GM20000 (cell line): ENCODE measurements at regions not wholly inside any gene's neighbourhood (a gene's known extent, or its start where the extent isn't known, plus 50 kb on each side); places are given as distances from the start of the nearest gene placed in this dataset.

Experiments used
- DNase-seq: peaks from one replicate; pipeline ENCODE4 v3.0.0; 2012; ENCODE audit warnings: low spot score
- TF ChIP-seq, protein P1 (sequence below): IDR thresholded peaks from 2 replicates; pipeline ENCODE4 v1.5.1; 2012; ENCODE audit warnings: mild to moderate bottlenecking, control low read depth; ENCODE audit errors: extremely low read depth, missing control alignments

DNA sequence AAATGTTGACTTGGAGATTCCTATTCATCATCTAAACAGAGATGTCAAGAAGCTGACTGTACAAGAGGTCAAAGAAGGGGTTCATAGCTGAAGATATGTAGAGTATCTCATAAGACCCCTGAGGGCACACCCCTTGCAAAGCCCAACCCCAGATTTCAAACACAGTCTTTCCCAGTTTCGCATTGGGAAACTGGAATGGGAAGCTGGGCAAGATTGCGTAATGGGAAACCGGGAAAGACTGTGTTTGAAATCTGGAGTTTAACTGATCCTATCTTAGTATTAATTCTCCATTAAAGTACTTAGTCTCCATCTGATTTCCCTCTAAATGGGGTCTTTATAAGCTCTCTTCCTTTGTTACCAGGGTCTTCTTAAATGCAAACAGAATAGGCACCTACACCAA is 99.5 kb downstream of the FAM76B start:
- TF ChIP-seq, protein P1, sequence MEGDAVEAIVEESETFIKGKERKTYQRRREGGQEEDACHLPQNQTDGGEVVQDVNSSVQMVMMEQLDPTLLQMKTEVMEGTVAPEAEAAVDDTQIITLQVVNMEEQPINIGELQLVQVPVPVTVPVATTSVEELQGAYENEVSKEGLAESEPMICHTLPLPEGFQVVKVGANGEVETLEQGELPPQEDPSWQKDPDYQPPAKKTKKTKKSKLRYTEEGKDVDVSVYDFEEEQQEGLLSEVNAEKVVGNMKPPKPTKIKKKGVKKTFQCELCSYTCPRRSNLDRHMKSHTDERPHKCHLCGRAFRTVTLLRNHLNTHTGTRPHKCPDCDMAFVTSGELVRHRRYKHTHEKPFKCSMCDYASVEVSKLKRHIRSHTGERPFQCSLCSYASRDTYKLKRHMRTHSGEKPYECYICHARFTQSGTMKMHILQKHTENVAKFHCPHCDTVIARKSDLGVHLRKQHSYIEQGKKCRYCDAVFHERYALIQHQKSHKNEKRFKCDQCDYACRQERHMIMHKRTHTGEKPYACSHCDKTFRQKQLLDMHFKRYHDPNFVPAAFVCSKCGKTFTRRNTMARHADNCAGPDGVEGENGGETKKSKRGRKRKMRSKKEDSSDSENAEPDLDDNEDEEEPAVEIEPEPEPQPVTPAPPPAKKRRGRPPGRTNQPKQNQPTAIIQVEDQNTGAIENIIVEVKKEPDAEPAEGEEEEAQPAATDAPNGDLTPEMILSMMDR: no peak
- no peak for DNase-seq

DNA sequence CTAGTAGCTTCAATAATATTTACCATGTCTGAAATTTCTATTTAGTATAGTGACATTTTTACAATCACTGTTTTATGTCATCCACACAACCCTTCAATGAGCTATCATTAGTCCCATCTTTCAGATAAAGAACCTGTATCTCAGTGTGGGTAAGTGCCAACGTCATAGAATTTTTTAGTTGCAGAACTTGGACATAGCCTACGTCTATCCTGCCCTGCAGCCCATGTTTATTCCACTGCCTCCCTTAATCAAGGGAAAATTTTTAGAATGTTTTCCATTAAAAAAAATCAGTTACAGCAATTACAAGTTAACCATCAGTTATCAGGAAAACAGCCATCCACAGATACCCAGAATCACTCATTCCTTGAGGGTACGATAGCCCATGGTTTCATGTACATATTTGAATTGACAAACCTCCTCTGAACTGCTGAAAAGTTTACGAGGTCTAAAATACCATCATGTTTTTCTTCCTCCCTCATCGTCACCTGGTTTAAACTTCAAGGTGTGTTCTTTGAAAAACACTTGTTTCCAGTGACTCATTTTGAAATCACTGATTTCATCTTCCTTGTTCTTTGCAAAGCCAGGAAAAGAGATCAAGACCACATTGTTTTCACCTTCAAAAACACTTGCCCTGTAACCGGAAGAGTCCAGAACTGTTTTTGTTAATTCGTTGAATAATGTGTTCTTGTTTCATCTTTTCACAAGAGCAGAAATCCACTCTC is 100.9 kb downstream of the FAM76B start:
- TF ChIP-seq, protein P1: no peak
- no peak for DNase-seq

DNA sequence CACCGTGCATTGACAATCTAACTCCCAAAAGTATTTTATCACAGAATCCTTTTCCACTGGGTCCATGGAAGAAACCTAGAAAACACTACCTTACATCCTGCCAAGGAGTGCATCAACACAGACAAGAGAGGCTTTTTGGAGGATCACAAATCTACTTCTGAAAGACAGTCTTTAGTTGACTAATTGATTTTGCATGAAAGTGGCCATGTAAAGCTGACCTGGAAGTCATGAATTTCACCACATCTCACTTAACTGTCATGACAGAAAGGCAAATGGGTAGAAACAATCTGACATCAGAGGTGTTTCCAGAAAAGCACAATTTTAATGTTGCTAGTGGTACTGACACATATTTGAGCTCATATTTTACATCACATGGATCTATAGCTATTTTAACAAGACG is 101.6 kb downstream of the FAM76B start:
- no peak for DNase-seq
- TF ChIP-seq, protein P1: no peak

DNA sequence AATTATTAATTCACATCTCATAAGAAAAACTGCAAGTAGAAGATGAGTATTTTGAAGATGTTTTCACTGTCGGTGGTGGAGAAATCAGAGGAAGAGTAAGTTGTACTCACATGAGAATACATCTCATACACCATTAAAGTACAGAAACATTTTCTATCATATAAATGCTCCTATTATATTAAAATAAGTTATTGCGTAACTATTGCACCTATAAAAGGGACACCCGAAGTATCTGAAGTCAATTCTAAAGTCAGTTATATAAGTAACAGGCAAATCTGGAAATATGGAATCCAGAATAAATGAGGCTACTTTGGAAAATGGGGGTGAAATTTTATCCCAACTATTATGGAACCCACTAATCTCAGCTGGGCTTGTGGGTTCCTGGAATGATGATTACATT is 103.3 kb downstream of the FAM76B start:
- DNase-seq: no peak
- TF ChIP-seq, protein P1: no peak

DNA sequence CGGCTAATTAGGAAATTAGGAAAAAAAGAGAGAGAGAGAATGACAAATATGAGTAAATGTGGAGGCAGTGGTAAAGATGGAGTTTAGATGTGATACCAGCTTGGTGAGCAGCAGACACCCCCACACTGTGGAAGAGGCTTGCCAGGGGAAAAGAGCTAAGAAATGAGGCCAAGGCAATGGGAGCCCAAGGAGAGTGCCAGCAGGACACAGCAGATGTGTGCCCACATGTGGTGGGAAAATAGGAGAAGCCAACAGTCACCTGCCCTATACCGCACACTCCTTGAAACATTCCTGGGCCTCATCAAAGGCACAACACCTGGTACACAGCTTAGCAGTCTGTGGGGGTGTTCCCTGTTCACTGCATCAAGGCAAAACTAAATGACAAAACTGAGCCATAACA is 104.9 kb downstream of the FAM76B start:
- no peak for DNase-seq
- TF ChIP-seq, protein P1: no peak

DNA sequence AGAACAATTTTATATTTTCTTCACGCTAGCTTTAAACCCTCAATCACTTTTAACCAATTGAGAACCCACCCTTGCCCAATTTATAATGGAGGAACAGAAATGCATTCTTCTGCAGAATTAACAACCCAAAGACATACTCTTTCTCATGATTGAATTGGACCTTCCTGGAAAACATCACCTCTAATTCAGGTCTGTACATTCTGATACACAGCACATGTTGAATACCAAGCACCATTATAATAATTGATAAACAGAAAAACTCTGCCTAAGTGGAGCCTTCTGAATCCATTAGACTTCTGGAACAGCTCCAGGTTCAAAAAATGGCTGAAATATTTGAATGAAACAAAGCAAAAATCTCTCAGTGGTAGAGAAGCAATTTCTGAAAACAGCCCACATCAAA is 105.4 kb downstream of the FAM76B start:
- TF ChIP-seq, protein P1: no peak
- no peak for DNase-seq

DNA sequence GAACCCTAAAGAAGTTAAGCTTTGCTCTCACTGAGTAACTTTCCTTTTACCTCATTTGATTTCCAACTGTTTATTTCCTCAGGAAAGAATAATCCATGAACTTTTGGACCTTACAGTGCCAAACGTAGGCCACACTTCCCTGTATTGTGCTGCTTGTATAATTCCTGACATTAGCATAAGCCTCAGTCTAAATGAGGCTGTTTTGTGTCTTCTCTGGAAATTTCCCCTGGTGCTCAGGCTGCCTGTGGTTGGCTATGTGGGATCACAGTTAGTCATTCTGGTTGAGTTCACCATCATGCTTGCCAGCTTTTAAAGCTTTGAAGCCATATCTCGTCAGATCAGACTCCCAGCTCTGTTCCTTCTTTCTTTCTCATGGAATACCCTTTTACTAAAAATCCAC is 107.0 kb downstream of the FAM76B start:
- TF ChIP-seq, protein P1: no peak
- DNase-seq: no peak
